ENCODE measurements at regions not wholly inside any gene's neighbourhood (a gene's known extent, or its start where the extent isn't known, plus 50 kb on each side); places are given as distances from the start of the nearest gene placed in this dataset. TPM values are rescaled to one million over a fixed set of nuclear protein-coding genes. Genes with fewer than 3 reads are reported as not detected.

DNA sequence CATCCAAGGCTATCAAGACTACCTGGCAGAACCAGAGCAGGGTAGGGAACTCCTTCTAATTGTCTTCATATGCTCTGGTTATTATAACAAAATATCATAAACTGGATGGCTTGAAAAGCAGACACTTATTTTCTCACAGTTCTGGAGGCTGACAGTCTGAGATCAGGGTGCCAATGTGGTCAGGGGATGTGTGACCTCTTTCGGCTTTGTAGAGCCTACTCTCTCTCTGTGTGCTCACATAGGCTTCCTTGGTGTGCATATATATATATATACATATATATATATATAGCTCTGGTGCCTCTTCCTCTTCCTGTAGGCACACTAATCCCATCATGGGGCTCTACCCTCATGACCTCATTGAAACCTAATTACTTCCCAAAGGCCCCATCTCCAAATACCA is 101.6 kb downstream of the ARL6IP6 start:
- DNase-seq (ENCODE audit: low spot score in 2 of 2), result no peak
- FAIRE-seq, result no peak

DNA sequence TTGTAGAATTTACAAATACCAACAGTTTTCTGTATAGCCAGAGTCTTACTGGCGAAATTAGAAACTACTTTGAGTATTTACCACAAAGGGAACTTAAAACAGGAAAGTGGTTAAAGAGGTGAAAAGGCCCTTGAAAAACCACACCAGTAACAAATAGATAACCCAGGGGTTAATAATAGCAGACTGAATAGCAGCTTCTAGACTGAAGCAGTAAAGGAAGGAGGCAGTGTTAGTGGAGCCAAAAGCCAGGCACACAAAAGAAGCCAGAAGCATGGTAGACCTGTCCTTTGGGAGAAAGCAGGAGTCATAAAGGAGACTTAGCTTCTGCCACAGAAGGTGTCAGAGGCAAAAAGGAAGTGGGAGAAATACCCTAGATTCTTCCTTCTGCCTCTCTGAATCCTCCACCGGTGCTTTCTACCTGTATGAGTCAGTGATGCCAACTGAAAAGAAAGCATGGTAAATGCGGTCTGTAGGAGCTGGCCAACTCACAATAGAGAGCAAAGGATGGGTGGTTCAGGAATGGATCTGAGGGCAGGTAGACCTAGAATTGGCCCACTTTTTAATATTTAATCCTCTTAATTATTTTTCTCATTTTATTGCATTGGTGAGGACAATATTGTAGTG is 97.3 kb downstream of the ARL6IP6 start:
- DNase-seq (ENCODE audit: low spot score in 2 of 2) (no peak), FAIRE-seq (no peak)

DNA sequence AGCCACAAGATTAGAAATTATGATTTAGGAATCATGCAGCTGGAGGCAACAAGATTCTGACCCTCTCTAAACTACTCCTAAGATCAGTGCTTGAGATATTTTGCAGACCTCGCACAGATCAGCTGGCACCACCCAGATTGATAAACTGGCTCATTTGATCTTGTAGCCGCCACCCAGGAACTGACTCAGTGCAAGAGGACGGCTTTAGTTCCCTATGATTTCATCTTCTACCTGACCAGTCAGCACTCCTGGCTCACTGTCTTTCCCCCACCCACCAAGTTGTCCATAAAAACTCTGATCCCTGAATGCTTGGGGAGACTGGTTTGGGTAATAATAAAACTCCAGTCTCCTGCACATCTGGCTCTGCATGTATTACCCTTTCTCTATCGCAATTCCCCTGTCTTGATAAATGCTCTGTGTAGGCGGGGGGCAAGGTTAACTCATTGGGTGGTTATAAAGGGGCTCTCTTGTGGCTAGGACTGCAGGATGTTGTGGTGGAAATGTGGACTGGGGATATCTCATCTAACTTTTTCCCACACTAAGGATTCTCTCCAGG is 96.1 kb downstream of the ARL6IP6 start:
- DNase-seq (ENCODE audit: low spot score in 2 of 2) (no peak), FAIRE-seq (no peak)

DNA sequence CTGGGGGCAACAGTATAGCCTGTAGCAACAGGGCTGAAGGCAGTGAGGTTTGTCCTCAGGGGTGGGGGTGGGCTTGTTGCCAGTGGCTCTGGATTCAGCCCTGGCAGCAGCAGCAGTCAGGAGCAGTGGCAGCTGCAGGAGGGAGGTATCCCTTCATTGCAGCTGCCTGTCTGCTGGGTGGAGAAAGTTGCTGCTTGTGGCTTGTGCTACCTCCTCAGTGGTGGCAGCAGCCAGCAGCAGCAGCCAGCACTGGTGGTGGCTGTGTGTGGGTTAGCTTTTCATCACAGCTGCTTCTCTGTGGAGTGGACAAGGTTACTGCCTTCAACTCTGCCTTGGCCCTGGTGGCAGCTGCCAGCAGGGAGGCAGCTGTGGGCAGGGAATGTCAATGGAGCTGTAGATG is 94.9 kb downstream of the ARL6IP6 start:
- DNase-seq (ENCODE audit: low spot score in 2 of 2) (no peak), FAIRE-seq (no peak)

Small RNA genes lying in the stretch of these regions (small RNA-seq; reads per million reads assigned to genes)
- not detected for gene AC009969.1
- gene AC079150.2, result not detected
